ENCODE measurements at regions not wholly inside any gene's neighbourhood (a gene's known extent, or its start where the extent isn't known, plus 50 kb on each side); places are given as distances from the start of the nearest gene placed in this dataset.

- H3K36me3 Mint-ChIP-seq (ENCODE audit: insufficient read depth): no peaks in the 10 kb centered on the region
- H3K4me3 Mint-ChIP-seq (ENCODE audit: low read depth): no peak overlapping the region
- DNase-seq (ENCODE audit: low spot score, unreplicated experiment): no peak
- no peak for TF ChIP-seq CTCF (IDR thresholded peaks at IDR 0.05; ENCODE audit: unreplicated experiment)
- H3K4me1 Mint-ChIP-seq (ENCODE audit: low read depth): peaks cover 22% of the 10 kb centered on the region
- no peaks in the 10 kb centered on the region for H3K9me3 Mint-ChIP-seq (ENCODE audit: low read depth)
- H3K27ac Mint-ChIP-seq: no peak overlapping the region
- H3K27me3 Mint-ChIP-seq: peaks cover 80% of the 10 kb centered on the region
Measured at GRCh38 chr9:107630156-107630555, 140.6 kb upstream of the KLF4 start.

- Mint-ChIP-seq H3K4me3 (ENCODE audit: low read depth) (no peak overlapping the region), H3K9me3 (ENCODE audit: low read depth) (no peaks in the 10 kb centered on the region), H3K27me3 (peaks cover 81% of the 10 kb centered on the region), H3K36me3 (ENCODE audit: insufficient read depth) (no peaks in the 10 kb centered on the region), H3K27ac (no peak overlapping the region), H3K4me1 (ENCODE audit: low read depth) (peaks cover 18% of the 10 kb centered on the region)
- no peak for TF ChIP-seq CTCF (IDR thresholded peaks at IDR 0.05; ENCODE audit: unreplicated experiment)
- DNase-seq (ENCODE audit: low spot score, unreplicated experiment): no peak
Measured at GRCh38 chr9:107628444-107628843, 138.9 kb upstream of the KLF4 start.

GRCh38 chr9:107627781-107628180 lies 138.2 kb upstream of the KLF4 start:
- H3K27me3 Mint-ChIP-seq: peaks cover 82% of the 10 kb centered on the region
- no peaks in the 10 kb centered on the region for H3K9me3 Mint-ChIP-seq (ENCODE audit: low read depth)
- peaks cover 17% of the 10 kb centered on the region for H3K4me1 Mint-ChIP-seq (ENCODE audit: low read depth)
- H3K36me3 Mint-ChIP-seq (ENCODE audit: insufficient read depth): no peaks in the 10 kb centered on the region
- H3K27ac Mint-ChIP-seq: no peak overlapping the region
- H3K4me3 Mint-ChIP-seq (ENCODE audit: low read depth): no peak overlapping the region
- no peak for TF ChIP-seq CTCF (IDR thresholded peaks at IDR 0.05; ENCODE audit: unreplicated experiment)
- DNase-seq (ENCODE audit: low spot score, unreplicated experiment): no peak

GRCh38 chr9:107626118-107626517 lies 136.5 kb upstream of the KLF4 start:
- Mint-ChIP-seq H3K9me3 (ENCODE audit: low read depth) (no peaks in the 10 kb centered on the region), H3K27me3 (peaks cover 84% of the 10 kb centered on the region), H3K27ac (no peak overlapping the region), H3K36me3 (ENCODE audit: insufficient read depth) (no peaks in the 10 kb centered on the region), H3K4me1 (ENCODE audit: low read depth) (peaks cover 16% of the 10 kb centered on the region), H3K4me3 (ENCODE audit: low read depth) (no peak overlapping the region)
- TF ChIP-seq CTCF (IDR thresholded peaks at IDR 0.05; ENCODE audit: unreplicated experiment): no peak
- DNase-seq (ENCODE audit: low spot score, unreplicated experiment): no peak

GRCh38 chr9:107625383-107625984 lies 135.9 kb upstream of the KLF4 start:
- no peak for DNase-seq (ENCODE audit: low spot score, unreplicated experiment)
- H3K27ac Mint-ChIP-seq: no peak overlapping the region
- TF ChIP-seq CTCF (IDR thresholded peaks at IDR 0.05; ENCODE audit: unreplicated experiment): no peak
- peaks cover 21% of the 10 kb centered on the region for H3K4me1 Mint-ChIP-seq (ENCODE audit: low read depth)
- H3K4me3 Mint-ChIP-seq (ENCODE audit: low read depth): no peak overlapping the region
- peaks cover 89% of the 10 kb centered on the region for H3K27me3 Mint-ChIP-seq
- no peaks in the 10 kb centered on the region for H3K9me3 Mint-ChIP-seq (ENCODE audit: low read depth)
- no peaks in the 10 kb centered on the region for H3K36me3 Mint-ChIP-seq (ENCODE audit: insufficient read depth)
